ENCODE measurements at regions not wholly inside any gene's neighbourhood (a gene's known extent, or its start where the extent isn't known, plus 50 kb on each side); places are given as distances from the start of the nearest gene placed in this dataset.
"Not testable (repeated sequence)": the region's sequence is repeated elsewhere in the genome, so short reads cannot be mapped to it uniquely, and the experiment has no call there.

DNA sequence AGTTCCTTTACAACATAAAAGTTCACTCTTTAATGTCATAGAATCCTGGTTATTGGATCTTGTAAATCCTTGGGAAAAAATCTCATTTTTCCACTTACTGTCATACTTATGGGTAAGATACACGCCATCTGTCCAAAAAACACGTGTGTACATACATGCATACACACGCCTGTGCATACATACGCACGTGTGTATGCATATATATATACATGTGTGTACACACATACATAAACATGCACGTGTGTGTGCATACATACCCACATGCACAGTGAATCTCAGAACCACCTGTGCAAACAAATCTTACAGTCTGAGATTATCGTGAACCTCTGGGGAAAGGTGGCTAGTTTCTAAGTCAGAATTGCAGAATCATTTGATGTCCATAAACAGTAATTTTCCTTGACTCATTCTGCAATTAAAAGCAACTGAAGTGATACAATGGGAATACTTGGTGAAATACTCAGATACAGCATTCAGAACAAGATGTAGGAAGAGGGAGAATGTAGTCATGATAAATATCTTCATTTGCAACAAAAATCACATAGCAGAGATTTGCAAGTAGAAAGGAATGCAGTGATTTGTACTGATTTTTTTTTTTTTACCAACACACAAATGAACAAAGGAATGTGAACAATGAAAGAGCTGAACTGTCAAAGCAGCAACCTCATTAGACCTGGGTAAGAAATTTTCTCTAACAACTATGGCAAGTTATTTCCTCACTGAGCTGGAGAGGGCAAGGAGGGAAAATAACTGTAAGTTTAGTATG, 160.6 kb upstream of the POU1F1 start:
- no peak overlapping the region for H3K4me3 ChIP-seq (ENCODE audit: low read length)
- no peaks in the 10 kb centered on the region for H4K20me1 ChIP-seq (ENCODE audit: insufficient read depth, low read length)
- no peak for DNase-seq
- TF ChIP-seq EZH2phosphoT487 (IDR thresholded peaks at IDR 0.05; ENCODE audit: low read length) (no peak), EZH2 (optimal IDR thresholded peaks at IDR 0.05; ENCODE audit: low read depth, low read length) (no peak)
- TF ChIP-seq, protein P1, sequence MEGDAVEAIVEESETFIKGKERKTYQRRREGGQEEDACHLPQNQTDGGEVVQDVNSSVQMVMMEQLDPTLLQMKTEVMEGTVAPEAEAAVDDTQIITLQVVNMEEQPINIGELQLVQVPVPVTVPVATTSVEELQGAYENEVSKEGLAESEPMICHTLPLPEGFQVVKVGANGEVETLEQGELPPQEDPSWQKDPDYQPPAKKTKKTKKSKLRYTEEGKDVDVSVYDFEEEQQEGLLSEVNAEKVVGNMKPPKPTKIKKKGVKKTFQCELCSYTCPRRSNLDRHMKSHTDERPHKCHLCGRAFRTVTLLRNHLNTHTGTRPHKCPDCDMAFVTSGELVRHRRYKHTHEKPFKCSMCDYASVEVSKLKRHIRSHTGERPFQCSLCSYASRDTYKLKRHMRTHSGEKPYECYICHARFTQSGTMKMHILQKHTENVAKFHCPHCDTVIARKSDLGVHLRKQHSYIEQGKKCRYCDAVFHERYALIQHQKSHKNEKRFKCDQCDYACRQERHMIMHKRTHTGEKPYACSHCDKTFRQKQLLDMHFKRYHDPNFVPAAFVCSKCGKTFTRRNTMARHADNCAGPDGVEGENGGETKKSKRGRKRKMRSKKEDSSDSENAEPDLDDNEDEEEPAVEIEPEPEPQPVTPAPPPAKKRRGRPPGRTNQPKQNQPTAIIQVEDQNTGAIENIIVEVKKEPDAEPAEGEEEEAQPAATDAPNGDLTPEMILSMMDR (IDR thresholded peaks at IDR 0.05; ENCODE audit: low read length) = no peak
- no peak overlapping the region for H3K27ac ChIP-seq (ENCODE audit: low read length)
- no peaks in the 10 kb centered on the region for H3K9me3 ChIP-seq (replicated peaks; ENCODE audit: insufficient read depth, low read length)
- H3K9ac ChIP-seq (ENCODE audit: low read length) = no peak overlapping the region
- H3K4me1 ChIP-seq (ENCODE audit: low read length) = no peaks in the 10 kb centered on the region
- no peaks in the 10 kb centered on the region for H3K27me3 ChIP-seq (replicated peaks; ENCODE audit: insufficient read depth, low read length)
- H3K9me2 ChIP-seq (replicated peaks; ENCODE audit: insufficient read depth, low read length) = no peaks in the 10 kb centered on the region
- no peaks in the 10 kb centered on the region for H3K36me3 ChIP-seq (replicated peaks; ENCODE audit: insufficient read depth, low read length)
- H3F3A ChIP-seq (ENCODE audit: insufficient read depth, low read length) = no peaks in the 10 kb centered on the region
- H3K79me2 ChIP-seq (ENCODE audit: low read length) = no peaks in the 10 kb centered on the region
- H3K4me2 ChIP-seq (ENCODE audit: low read depth, low read length) = no peak overlapping the region
- no peak overlapping the region for H2AFZ ChIP-seq (ENCODE audit: low read length)

DNA sequence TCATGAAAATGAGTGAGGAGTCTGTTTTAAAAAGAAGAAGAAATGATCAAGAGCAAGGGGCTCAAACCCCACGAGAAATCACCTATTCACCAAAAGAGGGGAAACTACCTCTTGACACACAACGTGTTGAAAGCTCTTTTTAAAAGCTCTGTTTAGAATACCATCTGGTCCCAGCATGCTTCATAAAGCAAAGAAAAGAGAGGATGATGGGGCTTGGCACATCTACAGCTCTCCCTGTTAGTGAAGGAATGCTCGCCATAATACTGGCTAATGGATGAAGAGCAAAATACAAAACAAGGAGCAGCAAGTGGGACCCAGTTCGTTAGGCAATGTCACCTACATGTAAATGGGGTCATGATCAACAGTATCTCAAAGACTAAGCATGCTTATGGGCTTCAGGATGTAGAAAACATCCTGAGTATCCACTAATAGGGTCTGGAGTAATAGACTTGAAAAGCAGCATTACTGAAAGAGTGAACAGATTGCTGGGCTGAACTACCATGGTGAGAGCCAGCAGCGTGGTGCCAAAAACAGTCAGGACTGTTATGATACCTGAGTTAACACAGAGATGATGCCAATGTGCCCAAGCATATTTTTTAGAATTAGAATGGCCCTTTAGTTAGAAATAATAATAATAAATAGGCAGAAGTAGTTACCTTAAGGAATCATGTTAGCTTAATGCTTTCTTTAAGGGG, 159.7 kb upstream of the POU1F1 start:
- no peaks in the 10 kb centered on the region for H3K27me3 ChIP-seq (replicated peaks; ENCODE audit: insufficient read depth, low read length)
- no peaks in the 10 kb centered on the region for H3K4me1 ChIP-seq (ENCODE audit: low read length)
- no peak overlapping the region for H3K4me3 ChIP-seq (ENCODE audit: low read length)
- H3F3A ChIP-seq (ENCODE audit: insufficient read depth, low read length) = no peaks in the 10 kb centered on the region
- no peak overlapping the region for H3K27ac ChIP-seq (ENCODE audit: low read length)
- H3K4me2 ChIP-seq (ENCODE audit: low read depth, low read length) = no peak overlapping the region
- H3K79me2 ChIP-seq (ENCODE audit: low read length) = no peaks in the 10 kb centered on the region
- no peak for TF ChIP-seq EZH2phosphoT487 (IDR thresholded peaks at IDR 0.05; ENCODE audit: low read length)
- TF ChIP-seq, protein P1 (IDR thresholded peaks at IDR 0.05; ENCODE audit: low read length) = no peak
- H3K36me3 ChIP-seq (replicated peaks; ENCODE audit: insufficient read depth, low read length) = no peaks in the 10 kb centered on the region
- no peaks in the 10 kb centered on the region for H3K9me3 ChIP-seq (replicated peaks; ENCODE audit: insufficient read depth, low read length)
- H4K20me1 ChIP-seq (ENCODE audit: insufficient read depth, low read length) = no peaks in the 10 kb centered on the region
- no peaks in the 10 kb centered on the region for H3K9me2 ChIP-seq (replicated peaks; ENCODE audit: insufficient read depth, low read length)
- DNase-seq = no peak
- no peak overlapping the region for H3K9ac ChIP-seq (ENCODE audit: low read length)
- H2AFZ ChIP-seq (ENCODE audit: low read length) = no peak overlapping the region

DNA sequence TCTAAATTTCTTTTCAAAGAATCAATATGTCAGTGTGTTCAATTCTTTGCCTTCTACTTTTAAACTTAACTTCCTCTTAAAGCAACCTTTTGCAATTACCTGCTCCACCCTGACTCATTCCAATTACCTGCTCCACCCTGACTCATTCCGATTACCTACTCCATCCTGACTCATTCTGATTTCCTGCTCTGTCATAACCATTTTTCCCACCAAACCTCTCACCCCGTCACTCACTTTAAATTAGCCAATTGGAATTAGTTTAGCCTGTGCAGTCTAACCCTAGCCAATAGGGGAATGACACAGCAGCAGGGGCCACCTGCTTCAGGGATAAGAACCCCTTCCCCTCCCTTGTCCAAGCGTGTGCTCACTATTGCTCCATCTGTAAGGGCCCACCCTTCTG, 157.1 kb upstream of the POU1F1 start:
- not testable (repeated sequence) for H3K27me3 ChIP-seq (replicated peaks; ENCODE audit: insufficient read depth, low read length); H3K9me3 ChIP-seq (replicated peaks; ENCODE audit: insufficient read depth, low read length); H3K36me3 ChIP-seq (replicated peaks; ENCODE audit: insufficient read depth, low read length); H3K4me1 ChIP-seq (ENCODE audit: low read length); H3K9ac ChIP-seq (ENCODE audit: low read length); H3K4me3 ChIP-seq (ENCODE audit: low read length); H3K27ac ChIP-seq (ENCODE audit: low read length); H4K20me1 ChIP-seq (ENCODE audit: insufficient read depth, low read length); H3K79me2 ChIP-seq (ENCODE audit: low read length); DNase-seq; H3F3A ChIP-seq (ENCODE audit: insufficient read depth, low read length); H3K4me2 ChIP-seq (ENCODE audit: low read depth, low read length); H3K9me2 ChIP-seq (replicated peaks; ENCODE audit: insufficient read depth, low read length); H2AFZ ChIP-seq (ENCODE audit: low read length)

DNA sequence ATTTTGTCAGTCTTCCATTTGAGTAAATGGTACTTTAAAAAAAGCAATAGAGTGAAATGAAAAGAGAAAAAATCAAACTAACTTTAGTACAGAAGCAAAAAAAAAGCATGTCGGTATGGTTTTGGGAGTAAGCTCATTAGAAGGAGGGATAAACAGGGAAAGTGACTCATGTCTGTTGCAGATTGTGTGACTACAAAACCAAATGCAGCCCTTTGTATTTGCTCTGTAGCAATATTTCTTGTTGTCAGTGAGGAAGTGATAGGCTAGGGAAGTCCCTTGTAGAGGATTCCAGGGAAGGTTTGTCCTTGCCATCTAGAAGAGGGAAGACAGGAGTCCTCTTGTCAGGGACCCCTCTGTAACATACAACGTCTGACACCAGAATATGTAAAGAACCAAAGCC, 150.5 kb upstream of the POU1F1 start:
- Histone ChIP-seq H3K79me2 (ENCODE audit: low read length) (no peaks in the 10 kb centered on the region), H4K20me1 (ENCODE audit: insufficient read depth, low read length) (no peaks in the 10 kb centered on the region), H3F3A (ENCODE audit: insufficient read depth, low read length) (no peaks in the 10 kb centered on the region), H3K9me2 (replicated peaks; ENCODE audit: insufficient read depth, low read length) (no peaks in the 10 kb centered on the region), H3K27me3 (replicated peaks; ENCODE audit: insufficient read depth, low read length) (no peaks in the 10 kb centered on the region), H3K36me3 (replicated peaks; ENCODE audit: insufficient read depth, low read length) (no peaks in the 10 kb centered on the region), H3K4me2 (ENCODE audit: low read depth, low read length) (no peak overlapping the region), H3K9me3 (replicated peaks; ENCODE audit: insufficient read depth, low read length) (no peaks in the 10 kb centered on the region), H3K4me3 (ENCODE audit: low read length) (no peak overlapping the region), H3K4me1 (ENCODE audit: low read length) (no peaks in the 10 kb centered on the region), H3K27ac (ENCODE audit: low read length) (no peak overlapping the region), H2AFZ (ENCODE audit: low read length) (no peak overlapping the region), H3K9ac (ENCODE audit: low read length) (no peak overlapping the region)
- TF ChIP-seq, protein P1 (IDR thresholded peaks at IDR 0.05; ENCODE audit: low read length) = no peak
- no peak for TF ChIP-seq EZH2 (optimal IDR thresholded peaks at IDR 0.05; ENCODE audit: low read depth, low read length)
- TF ChIP-seq EZH2phosphoT487 (IDR thresholded peaks at IDR 0.05; ENCODE audit: low read length) = no peak
- DNase-seq = no peak
